ENCODE measurements at regions not wholly inside any gene's neighbourhood (a gene's known extent, or its start where the extent isn't known, plus 50 kb on each side); places are given as distances from the start of the nearest gene placed in this dataset.

DNA sequence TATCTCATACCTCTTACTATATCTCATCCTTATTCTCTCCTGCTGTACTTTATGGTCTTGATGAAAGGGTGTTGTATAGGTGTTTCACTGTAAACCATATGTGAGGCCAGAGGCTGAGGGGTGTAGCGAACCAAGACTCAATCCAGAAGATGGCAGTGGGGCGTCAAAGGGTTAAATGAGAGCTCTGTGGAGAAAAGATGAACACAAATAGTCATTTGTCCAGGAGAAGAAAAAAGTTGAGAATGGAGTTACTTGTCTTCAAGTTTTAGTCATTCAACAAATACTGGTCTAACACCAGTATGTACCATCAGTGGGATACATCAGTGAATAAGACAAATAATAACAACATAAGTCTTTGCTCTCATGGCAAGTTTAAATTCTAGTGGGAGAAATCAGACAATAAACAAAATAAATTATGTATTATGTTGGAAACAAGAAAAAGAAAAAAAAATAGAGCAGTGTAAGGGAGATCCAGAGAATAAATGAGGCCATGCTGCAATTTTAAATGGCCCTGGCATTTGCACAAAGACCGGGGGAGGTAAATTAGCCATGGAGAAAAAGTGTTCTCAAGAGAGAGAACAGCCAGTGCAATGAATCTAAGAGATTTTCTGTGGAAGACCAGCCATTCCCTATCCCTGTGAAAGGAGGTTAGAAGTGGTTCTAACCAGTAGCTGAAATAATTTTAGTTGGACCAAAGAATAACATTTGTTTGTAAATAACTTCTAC is 77.0 kb upstream of the UMPS start:
- intact Hi-C loops (cut with DNase I; ENCODE audit: low total_unique reads): no loop called here
- WGBS, 2 donors: 76 to 81% methylated on average over 3 of the region's 3 CpGs
- TF ChIP-seq, protein P1, sequence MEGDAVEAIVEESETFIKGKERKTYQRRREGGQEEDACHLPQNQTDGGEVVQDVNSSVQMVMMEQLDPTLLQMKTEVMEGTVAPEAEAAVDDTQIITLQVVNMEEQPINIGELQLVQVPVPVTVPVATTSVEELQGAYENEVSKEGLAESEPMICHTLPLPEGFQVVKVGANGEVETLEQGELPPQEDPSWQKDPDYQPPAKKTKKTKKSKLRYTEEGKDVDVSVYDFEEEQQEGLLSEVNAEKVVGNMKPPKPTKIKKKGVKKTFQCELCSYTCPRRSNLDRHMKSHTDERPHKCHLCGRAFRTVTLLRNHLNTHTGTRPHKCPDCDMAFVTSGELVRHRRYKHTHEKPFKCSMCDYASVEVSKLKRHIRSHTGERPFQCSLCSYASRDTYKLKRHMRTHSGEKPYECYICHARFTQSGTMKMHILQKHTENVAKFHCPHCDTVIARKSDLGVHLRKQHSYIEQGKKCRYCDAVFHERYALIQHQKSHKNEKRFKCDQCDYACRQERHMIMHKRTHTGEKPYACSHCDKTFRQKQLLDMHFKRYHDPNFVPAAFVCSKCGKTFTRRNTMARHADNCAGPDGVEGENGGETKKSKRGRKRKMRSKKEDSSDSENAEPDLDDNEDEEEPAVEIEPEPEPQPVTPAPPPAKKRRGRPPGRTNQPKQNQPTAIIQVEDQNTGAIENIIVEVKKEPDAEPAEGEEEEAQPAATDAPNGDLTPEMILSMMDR (IDR thresholded peaks at IDR 0.05): no peak
- TF ChIP-seq POLR2A (IDR thresholded peaks at IDR 0.05): no peak
- no peak overlapping the region for H3K4me3 ChIP-seq (ENCODE audit: low read depth, poor library complexity, severe bottlenecking)
- no peak for DNase-seq (ENCODE audit: low spot score in 2 of 2)

DNA sequence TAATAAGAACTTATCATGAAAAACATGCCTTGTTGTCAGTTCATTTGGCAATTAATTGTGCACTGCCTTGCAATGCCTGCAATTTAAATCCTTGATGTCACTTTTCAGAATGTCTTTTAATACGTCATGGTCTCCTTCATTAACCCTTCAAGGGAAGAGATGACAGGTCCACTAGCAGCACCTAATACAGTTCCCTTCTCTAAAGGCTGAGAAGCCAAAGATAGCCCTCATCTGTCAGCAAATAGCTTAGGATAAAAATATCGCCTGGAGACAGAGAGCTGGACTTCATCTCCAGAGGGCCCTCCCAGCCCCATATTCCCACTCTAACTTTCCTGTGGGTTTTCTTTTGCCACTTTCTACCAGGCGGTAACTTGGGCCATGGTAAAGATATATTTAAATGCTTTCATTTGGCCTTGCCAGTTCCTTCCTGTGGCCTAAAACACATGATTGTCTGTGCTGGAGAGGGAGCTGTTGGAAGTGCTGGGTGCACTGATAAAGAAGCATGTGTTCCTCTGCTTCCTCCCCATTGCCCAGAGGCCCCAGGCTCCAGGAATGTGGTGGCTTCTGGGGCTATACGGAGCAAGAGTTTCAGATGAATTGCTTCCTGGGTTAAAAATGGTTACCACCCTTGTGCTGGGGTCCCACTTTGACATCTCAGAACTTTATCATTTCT is 76.3 kb upstream of the UMPS start:
- no peak for DNase-seq (ENCODE audit: low spot score in 2 of 2)
- intact Hi-C loops (cut with DNase I; ENCODE audit: low total_unique reads): no loop called here
- WGBS, 2 donors: 72 to 77% methylated on average over 4 of the region's 4 CpGs
- no peak for TF ChIP-seq POLR2A (IDR thresholded peaks at IDR 0.05)
- TF ChIP-seq, protein P1 (IDR thresholded peaks at IDR 0.05): no peak
- no peak overlapping the region for H3K4me3 ChIP-seq (ENCODE audit: low read depth, poor library complexity, severe bottlenecking)

DNA sequence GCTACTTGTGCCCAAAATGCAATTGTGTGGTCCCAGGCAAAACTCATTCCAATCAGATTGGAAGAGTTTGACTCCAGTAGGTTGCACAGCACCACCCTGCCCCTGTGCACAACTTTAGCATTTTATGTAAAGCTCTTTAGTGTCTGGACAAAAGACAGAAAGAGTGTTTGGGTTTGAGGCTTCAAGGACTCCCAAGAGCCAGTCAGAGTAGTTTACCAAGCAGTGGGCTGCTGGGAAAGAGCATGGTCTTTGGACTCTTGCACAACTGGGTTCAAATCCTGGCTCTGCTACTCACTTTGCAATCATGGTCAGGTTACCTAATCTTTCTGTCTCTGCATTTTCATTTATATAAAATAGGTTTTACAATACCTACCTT is 75.8 kb upstream of the UMPS start:
- TF ChIP-seq POLR2A (IDR thresholded peaks at IDR 0.05): no peak
- intact Hi-C loops (cut with DNase I; ENCODE audit: low total_unique reads): no loop called here

DNA sequence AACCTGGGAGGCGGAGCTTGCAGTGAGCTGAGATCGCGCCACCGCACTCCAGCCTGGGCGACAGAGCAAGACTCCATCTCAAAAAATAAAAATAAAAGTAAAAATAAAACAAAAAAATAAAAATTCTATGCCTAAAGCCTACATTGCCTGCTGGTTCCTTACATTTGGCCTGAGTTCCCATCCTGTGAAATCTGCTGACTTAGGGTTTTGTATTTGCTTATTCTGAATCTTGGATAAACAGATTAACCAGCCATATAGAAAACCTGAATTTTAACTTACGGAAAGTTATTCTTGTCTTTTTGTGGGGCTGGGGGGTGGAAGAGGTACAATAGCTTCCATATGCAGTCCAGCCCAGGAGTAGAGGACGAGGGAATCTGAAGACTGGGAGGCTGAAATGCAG is 73.7 kb upstream of the UMPS start:
- DNase-seq (ENCODE audit: low spot score in 2 of 2): no peak
- TF ChIP-seq POLR2A (IDR thresholded peaks at IDR 0.05): no peak
- TF ChIP-seq, protein P1 (IDR thresholded peaks at IDR 0.05): no peak
- intact Hi-C loops (cut with DNase I; ENCODE audit: low total_unique reads): no loop called here
- H3K4me3 ChIP-seq (ENCODE audit: low read depth, poor library complexity, severe bottlenecking): no peak overlapping the region
- 90 to 96% methylated on average over 7 of the region's 7 CpGs for WGBS, 2 donors

More for the DNA sequence above, 75.8 kb upstream of the UMPS start:
- DNase-seq (ENCODE audit: low spot score in 2 of 2): no peak
- no peak overlapping the region for H3K4me3 ChIP-seq (ENCODE audit: low read depth, poor library complexity, severe bottlenecking)

DNA sequence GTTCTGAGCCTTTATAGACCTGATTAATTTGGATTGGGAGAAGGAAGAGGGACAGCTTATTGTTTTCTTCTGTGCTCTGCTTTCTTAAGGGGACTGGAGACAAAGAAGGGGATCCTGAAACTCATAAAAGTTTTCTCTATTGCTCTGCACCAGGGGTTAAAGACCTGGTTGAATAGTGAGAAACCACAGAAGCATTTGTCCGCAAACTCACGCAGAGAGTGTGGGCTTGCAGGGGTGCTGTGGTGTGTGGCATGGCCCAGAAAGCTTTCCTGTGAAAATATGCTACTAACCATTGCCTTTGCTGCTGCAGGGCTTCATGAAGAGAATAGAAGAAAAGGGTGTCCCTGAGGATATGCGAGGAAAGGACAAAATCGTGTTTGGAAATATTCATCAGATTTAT is 73.1 kb upstream of the UMPS start:
- DNase-seq (ENCODE audit: low spot score in 2 of 2): no peak
- intact Hi-C loops (cut with DNase I; ENCODE audit: low total_unique reads): no loop called here
- WGBS, 2 donors: 82 to 89% methylated on average over 4 of the region's 4 CpGs
- no peak overlapping the region for H3K4me3 ChIP-seq (ENCODE audit: low read depth, poor library complexity, severe bottlenecking)
- no peak for TF ChIP-seq POLR2A (IDR thresholded peaks at IDR 0.05)
- TF ChIP-seq, protein P1 (IDR thresholded peaks at IDR 0.05): no peak

DNA sequence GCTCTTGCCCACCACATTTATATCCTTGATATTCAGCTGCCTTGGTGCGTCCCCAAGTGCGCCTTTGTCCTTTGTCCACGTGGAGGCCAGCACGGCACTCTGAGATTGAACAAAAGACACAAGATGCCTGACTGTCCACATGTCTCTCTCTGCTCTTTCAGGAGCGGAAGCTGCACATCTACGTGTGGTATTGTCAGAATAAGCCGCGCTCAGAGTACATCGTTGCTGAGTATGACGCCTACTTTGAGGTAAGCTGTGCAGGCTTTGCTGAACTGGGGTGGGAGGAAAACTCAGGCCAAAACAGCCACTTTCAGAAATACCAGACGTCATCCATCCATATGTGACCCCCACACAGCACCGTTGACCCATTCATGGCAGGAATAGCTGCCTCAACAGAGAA is 72.0 kb upstream of the UMPS start:
- TF ChIP-seq POLR2A (IDR thresholded peaks at IDR 0.05): no peak
- TF ChIP-seq, protein P1 (IDR thresholded peaks at IDR 0.05): no peak
- no peak for DNase-seq (ENCODE audit: low spot score in 2 of 2)
- WGBS, 2 donors: 88 to 93% methylated on average over 12 of the region's 12 CpGs
- intact Hi-C loops (cut with DNase I; ENCODE audit: low total_unique reads): no loop called here
- H3K4me3 ChIP-seq (ENCODE audit: low read depth, poor library complexity, severe bottlenecking): no peak overlapping the region
